ENCODE measurements at regions not wholly inside any gene's neighbourhood (a gene's known extent, or its start where the extent isn't known, plus 50 kb on each side); places are given as distances from the start of the nearest gene placed in this dataset.

GRCh38 chr9:8262625-8263622, 463.3 kb upstream of the DMAC1 start:
- no peak for DNase-seq

GRCh38 chr9:8261737-8262136, 462.2 kb upstream of the DMAC1 start:
- DNase-seq = no peak

- DNase-seq = no peak
Measured at GRCh38 chr9:8259028-8259427, 459.4 kb upstream of the DMAC1 start.

DNA sequence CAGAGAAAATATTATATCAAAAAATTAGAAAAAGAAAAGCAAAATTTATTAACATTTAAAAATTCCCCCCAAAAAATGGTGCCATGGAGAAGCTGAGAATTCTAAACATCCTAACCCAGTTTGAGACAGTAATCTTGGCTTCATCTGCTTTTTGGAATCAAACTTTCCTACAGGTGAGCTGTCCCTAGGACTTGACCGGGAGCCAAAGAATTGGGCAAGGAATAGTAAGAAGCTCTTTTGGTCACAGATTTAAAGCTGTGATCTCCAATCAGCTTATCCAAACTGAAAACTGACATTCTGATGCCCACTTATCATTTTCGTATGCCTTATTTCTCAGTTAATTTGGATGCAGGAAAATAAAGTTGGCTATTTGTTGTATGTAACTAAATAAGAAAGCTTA, 457.3 kb upstream of the DMAC1 start:
- no peak for DNase-seq

GRCh38 chr9:8255850-8256249, 456.3 kb upstream of the DMAC1 start:
- DNase-seq = no peak

GRCh38 chr9:8254541-8254940, 455.0 kb upstream of the DMAC1 start:
- no peak for DNase-seq

GRCh38 chr9:8252445-8252844, 452.9 kb upstream of the DMAC1 start:
- no peak for DNase-seq

DNA sequence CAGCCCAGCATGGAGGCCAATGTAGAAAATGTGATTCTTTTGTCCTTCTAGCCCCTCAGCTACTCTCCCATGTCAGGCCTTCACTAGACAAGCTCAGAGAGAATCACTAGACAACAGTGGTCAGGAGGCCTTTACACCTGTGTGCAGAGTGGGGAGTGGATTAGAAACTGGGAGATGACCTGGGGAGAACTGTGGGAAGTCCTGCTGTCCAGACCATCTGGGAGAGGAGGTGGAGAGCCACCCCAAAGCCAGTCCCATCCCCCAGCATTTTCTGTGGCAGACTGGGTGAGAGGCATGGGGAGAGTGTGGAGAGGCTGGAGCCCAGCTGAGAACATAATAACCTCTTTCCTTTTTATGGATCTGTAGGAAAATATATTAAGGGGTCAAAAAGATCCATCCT, 452.0 kb upstream of the DMAC1 start:
- DNase-seq = no peak

- DNase-seq = no peak
Measured at GRCh38 chr9:8244505-8245092, 445.0 kb upstream of the DMAC1 start.

- no peak for DNase-seq
Measured at GRCh38 chr9:8241201-8241600, 441.6 kb upstream of the DMAC1 start.

DNA sequence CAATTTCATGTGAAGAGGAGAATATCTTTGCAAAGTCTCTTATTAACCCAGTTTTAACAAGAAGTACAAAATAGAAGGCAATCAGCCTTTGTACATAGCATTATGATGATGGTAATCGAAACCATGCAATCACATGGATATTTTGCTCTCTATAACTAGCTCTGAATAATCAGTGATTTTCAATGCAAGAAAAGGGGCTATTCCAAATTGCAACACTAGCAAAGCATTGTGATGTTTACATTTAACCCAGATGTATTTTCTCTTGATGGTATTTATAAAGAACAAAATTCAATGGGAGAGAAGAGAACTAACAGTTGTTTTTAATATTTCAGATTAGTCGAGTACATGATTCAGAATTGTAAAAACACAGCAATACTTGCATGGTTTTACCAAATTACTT, 437.5 kb upstream of the DMAC1 start:
- no peak for DNase-seq

DNA sequence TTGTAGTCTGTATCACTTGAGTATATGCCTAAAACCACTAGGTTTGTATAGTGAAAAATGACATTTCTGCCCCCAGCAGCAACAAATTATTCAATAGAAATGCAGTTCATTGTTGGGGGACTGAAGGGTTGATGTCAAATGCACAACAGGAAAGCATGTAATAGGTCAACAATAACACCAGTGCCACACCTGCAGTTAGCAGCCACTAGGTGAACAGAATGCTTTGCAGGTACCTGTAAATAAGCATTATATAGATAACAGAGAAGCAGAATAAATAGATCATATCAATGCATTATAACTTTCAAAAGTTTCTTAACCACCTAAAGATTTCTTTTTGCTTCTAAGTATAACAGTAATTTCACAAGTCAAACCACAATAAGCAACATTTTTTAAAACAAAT, 435.9 kb upstream of the DMAC1 start:
- DNase-seq = no peak

GRCh38 chr9:8234316-8234715, 434.7 kb upstream of the DMAC1 start:
- DNase-seq = no peak

GRCh38 chr9:8232726-8233125, 433.1 kb upstream of the DMAC1 start:
- no peak for DNase-seq

- no peak for DNase-seq
Measured at GRCh38 chr9:8229226-8229625, 429.6 kb upstream of the DMAC1 start.

GRCh38 chr9:8224381-8224801, 424.8 kb upstream of the DMAC1 start:
- no peak for DNase-seq

- DNase-seq = no peak
Measured at GRCh38 chr9:8223861-8224260, 424.3 kb upstream of the DMAC1 start.

DNA sequence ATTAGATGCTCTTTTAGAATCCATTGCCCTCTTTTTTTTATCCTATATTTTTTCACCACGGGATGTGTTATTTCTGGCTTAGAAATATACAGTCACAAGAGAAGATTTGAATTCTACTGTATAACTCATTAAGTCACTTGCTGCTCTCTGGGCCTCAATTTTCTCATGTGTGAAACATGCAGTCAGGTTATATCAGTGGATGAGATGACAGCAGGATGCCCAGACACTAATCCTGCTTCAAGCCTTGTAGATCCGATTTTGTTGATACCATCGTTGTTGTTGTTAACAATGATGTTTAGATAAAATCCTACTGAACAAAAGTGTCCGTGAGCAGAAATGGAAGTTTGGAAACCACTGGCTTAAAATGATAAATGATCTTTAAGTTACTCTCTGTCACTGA, 421.9 kb upstream of the DMAC1 start:
- DNase-seq = no peak

- no peak for DNase-seq
Measured at GRCh38 chr9:8208465-8208864, 408.9 kb upstream of the DMAC1 start.

DNA sequence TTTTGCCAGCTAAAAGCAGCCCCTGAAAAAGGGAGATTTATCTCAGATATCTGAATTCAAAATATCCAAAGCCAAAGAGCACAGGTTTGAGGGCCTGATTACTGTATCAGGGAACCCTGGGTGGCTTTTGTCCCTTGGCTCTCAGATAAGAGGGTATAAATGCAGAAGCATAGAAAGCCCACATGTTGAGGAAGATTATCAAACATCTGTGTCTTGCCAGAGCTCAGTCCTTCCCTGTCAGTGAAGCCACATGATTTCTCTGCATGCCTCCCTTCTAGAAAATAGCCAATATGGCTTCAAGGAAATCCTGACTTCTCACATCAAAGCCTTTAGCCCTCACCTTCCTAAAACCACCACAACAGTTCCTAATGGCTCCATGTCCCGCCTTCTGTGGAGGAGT, 408.0 kb upstream of the DMAC1 start:
- no peak for DNase-seq

- DNase-seq = no peak
Measured at GRCh38 chr9:8206720-8207119, 407.1 kb upstream of the DMAC1 start.

DNA sequence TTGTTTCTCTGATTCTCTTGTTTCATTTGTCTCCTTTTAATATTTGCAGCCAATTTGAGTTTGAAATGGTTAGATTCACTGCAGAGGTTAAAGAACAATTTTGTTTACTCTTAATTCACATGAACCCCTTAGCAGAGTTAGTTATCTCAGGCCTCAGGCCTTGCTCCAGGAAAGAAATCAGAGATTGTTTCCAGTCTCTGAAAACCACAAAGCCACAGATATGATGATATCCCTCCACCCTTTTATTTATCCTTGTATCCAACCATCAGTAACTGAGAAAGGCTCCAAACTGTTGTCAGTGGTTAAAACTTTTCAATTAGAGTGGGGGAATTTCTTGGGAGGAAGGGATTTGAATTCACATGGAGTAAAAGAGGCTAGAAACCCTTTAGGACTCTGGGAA, 406.0 kb upstream of the DMAC1 start:
- DNase-seq = no peak

DNA sequence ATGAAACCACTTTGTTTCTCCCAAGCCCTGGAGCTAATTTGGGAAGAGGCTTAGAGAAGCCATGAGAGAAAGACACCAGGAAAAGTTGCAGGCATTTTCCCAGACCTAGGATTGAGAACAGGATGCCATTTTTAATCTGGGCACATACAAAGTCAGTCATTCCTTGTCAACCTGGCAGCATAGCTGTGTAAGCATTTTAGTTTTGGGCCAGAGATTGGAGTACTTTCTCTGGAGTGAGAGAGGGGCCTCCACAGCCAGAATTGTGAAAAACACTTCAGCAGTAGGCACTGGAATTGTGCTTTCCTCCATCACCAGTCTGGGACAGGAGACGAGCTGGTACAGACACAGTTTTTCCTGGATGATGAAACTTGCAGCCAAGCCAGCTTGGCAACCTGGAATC, 390.3 kb upstream of the DMAC1 start:
- no peak for DNase-seq

GRCh38 chr9:8188723-8189407, 389.3 kb upstream of the DMAC1 start:
- no peak for DNase-seq

Data from DMS79 (cell line).